SK-N-MC (cell line): ENCODE measurements at regions not wholly inside any gene's neighbourhood (a gene's known extent, or its start where the extent isn't known, plus 50 kb on each side); places are given as distances from the start of the nearest gene placed in this dataset.

ENCODE experiments used
- EZH2 ChIP-seq: fragments of 200-600 bp; sonication (generic); IDR thresholded peaks from one replicate; pipeline ENCODE4 v1.6.1; 2017; ENCODE audit warnings: antibody characterized with exemption
- FOXP2 ChIP-seq: optimal IDR thresholded peaks from 2 replicates; pipeline ENCODE3; 2011; ENCODE audit warnings: mild to moderate bottlenecking, moderate library complexity; ENCODE audit not compliant: insufficient read depth; ENCODE audit errors: extremely low read length, control extremely low read depth
- POLR2AphosphoS5 ChIP-seq: IDR thresholded peaks from 2 replicates; pipeline ENCODE4 v1.6.1; 2012; ENCODE audit warnings: mild to moderate bottlenecking, low read depth, low read length, borderline replicate concordance

GRCh38 chr14:104315625-104316024 lies 177.2 kb downstream of the KIF26A start:
- TF ChIP-seq FOXP2 = no peak
- no peak for TF ChIP-seq EZH2
- TF ChIP-seq POLR2AphosphoS5 = no peak
